ENCODE measurements at regions not wholly inside any gene's neighbourhood (a gene's known extent, or its start where the extent isn't known, plus 50 kb on each side); places are given as distances from the start of the nearest gene placed in this dataset.

GRCh38 chr11:95534809-95535208 is 254.8 kb downstream of the FAM76B start:
- Mint-ChIP-seq H3K27me3 (ENCODE audit: insufficient read depth) (no peaks in the 10 kb centered on the region), H3K9me3 (peaks cover 4% of the 10 kb centered on the region)
- no peak for DNase-seq

GRCh38 chr11:95534226-95534625 is 255.4 kb downstream of the FAM76B start:
- Mint-ChIP-seq H3K27ac (no peak overlapping the region), H3K4me3 (no peak overlapping the region), H3K27me3 (ENCODE audit: insufficient read depth) (no peaks in the 10 kb centered on the region), H3K9me3 (peaks cover 4% of the 10 kb centered on the region), H3K36me3 (ENCODE audit: low read depth) (no peaks in the 10 kb centered on the region), H3K4me1 (ENCODE audit: low read depth) (no peaks in the 10 kb centered on the region)
- DNase-seq, result no peak
- no peak for TF ChIP-seq CTCF (IDR thresholded peaks at IDR 0.05)

More at GRCh38 chr11:95534809-95535208, 254.8 kb downstream of the FAM76B start:
- Mint-ChIP-seq H3K4me3 (no peak overlapping the region), H3K36me3 (ENCODE audit: low read depth) (no peaks in the 10 kb centered on the region), H3K27ac (no peak overlapping the region), H3K4me1 (ENCODE audit: low read depth) (no peaks in the 10 kb centered on the region)
- no peak for TF ChIP-seq CTCF (IDR thresholded peaks at IDR 0.05)

GRCh38 chr11:95531116-95531515 is 258.5 kb downstream of the FAM76B start:
- no peaks in the 10 kb centered on the region for H3K36me3 Mint-ChIP-seq (ENCODE audit: low read depth)
- no peaks in the 10 kb centered on the region; the same call in 1 of the 2 replicates for H3K9me3 Mint-ChIP-seq
- no peaks in the 10 kb centered on the region for H3K27me3 Mint-ChIP-seq (ENCODE audit: insufficient read depth)
- no peak overlapping the region for H3K4me3 Mint-ChIP-seq
- H3K4me1 Mint-ChIP-seq (ENCODE audit: low read depth), result no peaks in the 10 kb centered on the region
- DNase-seq, result no peak
- no peak overlapping the region for H3K27ac Mint-ChIP-seq
- TF ChIP-seq CTCF (IDR thresholded peaks at IDR 0.05), result no peak

GRCh38 chr11:95524314-95525036 is 265.1 kb downstream of the FAM76B start:
- no peak for TF ChIP-seq CTCF (IDR thresholded peaks at IDR 0.05)
- Mint-ChIP-seq H3K27ac (no peak overlapping the region), H3K36me3 (ENCODE audit: low read depth) (no peaks in the 10 kb centered on the region), H3K9me3 (no peaks in the 10 kb centered on the region; the same call in 1 of the 2 replicates), H3K4me3 (no peak overlapping the region), H3K4me1 (ENCODE audit: low read depth) (no peaks in the 10 kb centered on the region), H3K27me3 (ENCODE audit: insufficient read depth) (no peaks in the 10 kb centered on the region; the same call in 1 of the 2 replicates)
- DNase-seq, result no peak

- Mint-ChIP-seq H3K27ac (no peak overlapping the region), H3K9me3 (no peaks in the 10 kb centered on the region; the same call in 1 of the 2 replicates)
- no peak for DNase-seq
Observed at GRCh38 chr11:95522874-95523273, 266.7 kb downstream of the FAM76B start.

More at GRCh38 chr11:95522874-95523273, 266.7 kb downstream of the FAM76B start:
- TF ChIP-seq CTCF (IDR thresholded peaks at IDR 0.05), result no peak
- H3K4me1 Mint-ChIP-seq (ENCODE audit: low read depth), result no peaks in the 10 kb centered on the region
- H3K4me3 Mint-ChIP-seq, result no peak overlapping the region
- no peaks in the 10 kb centered on the region for H3K36me3 Mint-ChIP-seq (ENCODE audit: low read depth)
- H3K27me3 Mint-ChIP-seq (ENCODE audit: insufficient read depth), result no peaks in the 10 kb centered on the region; the same call in 1 of the 2 replicates

All from HFFc6 (cell line).